NB4 (cell line): ENCODE measurements at regions not wholly inside any gene's neighbourhood (a gene's known extent, or its start where the extent isn't known, plus 50 kb on each side); places are given as distances from the start of the nearest gene placed in this dataset.

Source experiments
- MYC ChIP-seq: IDR thresholded peaks from 2 replicates; pipeline ENCODE4 v1.6.1; 2011; ENCODE audit warnings: low read depth, low read length
- POLR2A ChIP-seq: IDR thresholded peaks from 2 replicates; pipeline ENCODE4 v1.6.1; 2011; ENCODE audit warnings: mild to moderate bottlenecking; ENCODE audit not compliant: insufficient read length; ENCODE audit errors: extremely low read depth
- TF ChIP-seq, protein P1 (sequence below): IDR thresholded peaks from one replicate; pipeline ENCODE4 v1.5.1; 2012; ENCODE audit warnings: low read depth, low read length
- TF ChIP-seq, protein P2 (sequence below): IDR thresholded peaks from 2 replicates; pipeline ENCODE4 v1.6.1; 2011; ENCODE audit warnings: low read depth, low read length

DNA sequence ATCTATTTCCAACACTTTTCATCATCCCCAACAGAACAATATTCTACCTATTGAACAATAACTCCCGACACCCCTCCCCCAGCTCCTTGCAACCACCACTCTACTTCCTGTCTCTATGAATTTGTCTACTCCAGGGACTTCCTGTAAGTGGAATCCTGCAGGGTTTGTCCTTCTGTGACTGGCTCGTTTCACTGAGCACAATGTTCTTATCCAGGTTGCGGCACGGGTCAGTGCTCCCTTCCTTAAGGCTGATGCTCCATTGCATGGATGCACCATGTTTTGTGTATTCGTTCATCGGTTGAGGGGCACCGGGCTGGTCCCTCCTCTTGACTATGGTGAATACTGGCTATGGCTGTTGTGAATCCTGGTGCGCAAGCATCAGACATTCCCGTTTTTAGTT, 163.2 kb downstream of the TBXT start:
- TF ChIP-seq, protein P1, sequence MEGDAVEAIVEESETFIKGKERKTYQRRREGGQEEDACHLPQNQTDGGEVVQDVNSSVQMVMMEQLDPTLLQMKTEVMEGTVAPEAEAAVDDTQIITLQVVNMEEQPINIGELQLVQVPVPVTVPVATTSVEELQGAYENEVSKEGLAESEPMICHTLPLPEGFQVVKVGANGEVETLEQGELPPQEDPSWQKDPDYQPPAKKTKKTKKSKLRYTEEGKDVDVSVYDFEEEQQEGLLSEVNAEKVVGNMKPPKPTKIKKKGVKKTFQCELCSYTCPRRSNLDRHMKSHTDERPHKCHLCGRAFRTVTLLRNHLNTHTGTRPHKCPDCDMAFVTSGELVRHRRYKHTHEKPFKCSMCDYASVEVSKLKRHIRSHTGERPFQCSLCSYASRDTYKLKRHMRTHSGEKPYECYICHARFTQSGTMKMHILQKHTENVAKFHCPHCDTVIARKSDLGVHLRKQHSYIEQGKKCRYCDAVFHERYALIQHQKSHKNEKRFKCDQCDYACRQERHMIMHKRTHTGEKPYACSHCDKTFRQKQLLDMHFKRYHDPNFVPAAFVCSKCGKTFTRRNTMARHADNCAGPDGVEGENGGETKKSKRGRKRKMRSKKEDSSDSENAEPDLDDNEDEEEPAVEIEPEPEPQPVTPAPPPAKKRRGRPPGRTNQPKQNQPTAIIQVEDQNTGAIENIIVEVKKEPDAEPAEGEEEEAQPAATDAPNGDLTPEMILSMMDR = no peak
- no peak for TF ChIP-seq POLR2A
- TF ChIP-seq, protein P2, sequence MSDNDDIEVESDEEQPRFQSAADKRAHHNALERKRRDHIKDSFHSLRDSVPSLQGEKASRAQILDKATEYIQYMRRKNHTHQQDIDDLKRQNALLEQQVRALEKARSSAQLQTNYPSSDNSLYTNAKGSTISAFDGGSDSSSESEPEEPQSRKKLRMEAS = no peak
- TF ChIP-seq MYC = no peak
